HG03439 (cell line): ENCODE measurements at regions not wholly inside any gene's neighbourhood (a gene's known extent, or its start where the extent isn't known, plus 50 kb on each side); places are given as distances from the start of the nearest gene placed in this dataset.
"Not testable (repeated sequence)": the region's sequence is repeated elsewhere in the genome, so short reads cannot be mapped to it uniquely, and the experiment has no call there.

Experiments
- ATAC-seq: cut with Tn5 transposase; IDR thresholded peaks from one replicate; pipeline ENCODE4 v1.9.1; 2021; ENCODE audit warnings: mild to moderate bottlenecking, moderate library complexity; ENCODE audit not compliant: unreplicated experiment

- ATAC-seq: no peak
These were observed 618.1 kb upstream of the ADGRL3 start for GRCh38 chr4:60581919-60582536.

GRCh38 chr4:60588556-60588955 lies 611.6 kb upstream of the ADGRL3 start:
- ATAC-seq: no peak

- ATAC-seq: no peak
These were observed 610.7 kb upstream of the ADGRL3 start for GRCh38 chr4:60589425-60589824.

GRCh38 chr4:60590116-60590515 lies 610.0 kb upstream of the ADGRL3 start:
- ATAC-seq: no peak

- ATAC-seq: no peak
These were observed 594.3 kb upstream of the ADGRL3 start for GRCh38 chr4:60605646-60606354.

- no peak for ATAC-seq
These were observed 588.2 kb upstream of the ADGRL3 start for GRCh38 chr4:60611762-60612496.

GRCh38 chr4:60617731-60618130 lies 582.4 kb upstream of the ADGRL3 start:
- no peak for ATAC-seq

GRCh38 chr4:60619531-60620305 lies 580.4 kb upstream of the ADGRL3 start:
- ATAC-seq: no peak

- no peak for ATAC-seq
These were observed 562.1 kb upstream of the ADGRL3 start for GRCh38 chr4:60637976-60638375.

GRCh38 chr4:60648774-60649173 lies 551.4 kb upstream of the ADGRL3 start:
- ATAC-seq: no peak

- ATAC-seq: no peak
These were observed 547.2 kb upstream of the ADGRL3 start for GRCh38 chr4:60652933-60653332.

- ATAC-seq: no peak
These were observed 544.8 kb upstream of the ADGRL3 start for GRCh38 chr4:60655356-60655755.

GRCh38 chr4:60656171-60656570 lies 544.0 kb upstream of the ADGRL3 start:
- ATAC-seq: no peak

- no peak for ATAC-seq
These were observed 543.1 kb upstream of the ADGRL3 start for GRCh38 chr4:60657041-60657440.

- ATAC-seq: no peak
These were observed 542.3 kb upstream of the ADGRL3 start for GRCh38 chr4:60657807-60658206.

GRCh38 chr4:60663769-60664168 lies 536.4 kb upstream of the ADGRL3 start:
- no peak for ATAC-seq

- ATAC-seq: no peak
These were observed 517.2 kb upstream of the ADGRL3 start for GRCh38 chr4:60682901-60683300.

GRCh38 chr4:60683357-60683756 lies 516.8 kb upstream of the ADGRL3 start:
- no peak for ATAC-seq

GRCh38 chr4:60683973-60684372 lies 516.2 kb upstream of the ADGRL3 start:
- no peak for ATAC-seq

- ATAC-seq: not testable (repeated sequence)
These were observed 504.1 kb upstream of the ADGRL3 start for GRCh38 chr4:60696062-60696461.

- no peak for ATAC-seq
These were observed 491.1 kb upstream of the ADGRL3 start for GRCh38 chr4:60709061-60709460.
